Panc1 (cell line): ENCODE measurements at regions not wholly inside any gene's neighbourhood (a gene's known extent, or its start where the extent isn't known, plus 50 kb on each side); places are given as distances from the start of the nearest gene placed in this dataset.
"Not testable (repeated sequence)": the region's sequence is repeated elsewhere in the genome, so short reads cannot be mapped to it uniquely, and the experiment has no call there.

Experiments used
- ATAC-seq: fragments of 200-7000 bp; cut with Tn5 transposase; 2 replicates; pipeline ENCODE4 v1.9.1; 2020; ENCODE audit warnings: mild to moderate bottlenecking, moderate library complexity
- BruUV-seq: library from RNA; stranded (reverse); fragments of 400-500 nt; replicated peaks from 2 replicates; lab custom pipeline; 2021; lab: Mats Ljungman, UMichigan
- CTCF ChIA-PET: fragments of 300-600 bp; sonication (Branson Sonifier 250); formaldehyde crosslinking; loops from one replicate; lab custom pipeline; 2022; ENCODE audit warnings: antibody characterized with exemption; lab: Charles Lee
- POLR2A ChIA-PET: fragments of 300-600 bp; sonication (Branson Sonifier 250); formaldehyde crosslinking; loops from one replicate; lab custom pipeline; 2022; ENCODE audit warnings: antibody characterized with exemption; lab: Charles Lee
- DNase-seq: peaks from one replicate; pipeline ENCODE4 v3.0.0-alpha.2; 2010; ENCODE audit warnings: low read depth, low spot score
- H3K27ac ChIP-seq: 2 replicates; pipeline ENCODE4 v1.5.1; 2011; ENCODE audit warnings: mild to moderate bottlenecking, low read length, inconsistent platforms
- H3K27me3 ChIP-seq: fragments of 200-500 bp; sonication (Bioruptor generic); 2 replicates; pipeline ENCODE4 v1.6.0; 2014; ENCODE audit warnings: low read length, inconsistent platforms; ENCODE audit not compliant: control insufficient read depth, insufficient read depth
- H3K36me3 ChIP-seq: fragments of 200-500 bp; sonication (Bioruptor generic); 2 replicates; pipeline ENCODE4 v1.5.1; 2014; ENCODE audit warnings: inconsistent platforms, mild to moderate bottlenecking, low read length, moderate library complexity; ENCODE audit not compliant: control insufficient read depth, insufficient read depth
- H3K4me1 ChIP-seq: 2 replicates; pipeline ENCODE4 v1.5.1; 2011; ENCODE audit warnings: inconsistent platforms, mild to moderate bottlenecking, low read length, moderate library complexity; ENCODE audit not compliant: control insufficient read depth, insufficient read depth
- H3K4me3 ChIP-seq, 2 experiments: 2 replicates each; pipeline ENCODE4 v1.5.1; 2011 to 2012; ENCODE audit warnings: low read depth in 2 of 2, low read length in 2 of 2, mild to moderate bottlenecking in 2 of 2, inconsistent platforms in 1 of 2, moderate library complexity in 1 of 2
- H3K9me3 ChIP-seq: fragments of 200-500 bp; sonication (Bioruptor generic); 2 replicates; pipeline ENCODE4 v1.5.1; 2014; ENCODE audit warnings: low read depth, mild to moderate bottlenecking, inconsistent platforms, low read length, moderate library complexity; ENCODE audit not compliant: control insufficient read depth, insufficient read depth
- in situ Hi-C: cut with HindIII; loops from 2 replicates; pipeline ENCODE4 v1.10.0; 2016; ENCODE audit warnings: low sequenced_read_pairs, low pct_unique_long_range_greater_than_20kb
- intact Hi-C: fragments of 100-400 bp; cut with micrococcal nuclease; formaldehyde crosslinking; loops from one replicate; pipeline ENCODE4 v1.10.0; 2022; ENCODE audit not compliant: unreplicated experiment

GRCh38 chr16:33656394-33656793 lies 197.0 kb downstream of the TP53TG3F start:
- CTCF ChIA-PET, DNase-seq, in situ Hi-C loops, H3K36me3 ChIP-seq, POLR2A ChIA-PET, H3K9me3 ChIP-seq, H3K27me3 ChIP-seq, intact Hi-C loops, H3K4me1 ChIP-seq, BruUV-seq, H3K27ac ChIP-seq, H3K4me3 ChIP-seq: not testable (repeated sequence)
- ATAC-seq: peak; percentile 99

GRCh38 chr16:33657717-33658116 lies 198.3 kb downstream of the TP53TG3F start:
- H3K36me3 ChIP-seq, intact Hi-C loops, H3K4me1 ChIP-seq, DNase-seq, H3K9me3 ChIP-seq, H3K27me3 ChIP-seq, H3K4me3 ChIP-seq, ATAC-seq, BruUV-seq, H3K27ac ChIP-seq, in situ Hi-C loops, POLR2A ChIA-PET: not testable (repeated sequence)
- CTCF ChIA-PET: interaction anchor here (0.6 kb wide), 1 partner anchor 792 kb away, joined by 3 read pairs; no protein-coding TSS in a partner anchor

GRCh38 chr16:33680791-33681190 lies 221.4 kb downstream of the TP53TG3F start:
- H3K4me3 ChIP-seq, intact Hi-C loops, CTCF ChIA-PET: not testable (repeated sequence)

GRCh38 chr16:33700320-33700719 lies 240.9 kb downstream of the TP53TG3F start:
- BruUV-seq, POLR2A ChIA-PET, H3K27ac ChIP-seq: not testable (repeated sequence)

More at GRCh38 chr16:33680791-33681190, 221.4 kb downstream of the TP53TG3F start:
- in situ Hi-C loops, H3K27ac ChIP-seq, ATAC-seq, H3K36me3 ChIP-seq, POLR2A ChIA-PET, H3K27me3 ChIP-seq, DNase-seq, BruUV-seq, H3K9me3 ChIP-seq, H3K4me1 ChIP-seq: not testable (repeated sequence)

GRCh38 chr16:33706845-33707590 lies 247.6 kb downstream of the TP53TG3F start:
- ATAC-seq: peak; percentile 100
- not testable (repeated sequence) for H3K4me1 ChIP-seq

More at GRCh38 chr16:33700320-33700719, 240.9 kb downstream of the TP53TG3F start:
- ATAC-seq, H3K4me1 ChIP-seq, H3K9me3 ChIP-seq, H3K36me3 ChIP-seq, H3K27me3 ChIP-seq, in situ Hi-C loops, intact Hi-C loops, DNase-seq, H3K4me3 ChIP-seq, CTCF ChIA-PET: not testable (repeated sequence)

GRCh38 chr16:33707591-33707934 lies 248.2 kb downstream of the TP53TG3F start:
- peak; percentile 54; the same call in 1 of the 2 replicates for ATAC-seq
- intact Hi-C loops, H3K27me3 ChIP-seq, H3K9me3 ChIP-seq, in situ Hi-C loops, BruUV-seq, CTCF ChIA-PET, H3K36me3 ChIP-seq, H3K4me1 ChIP-seq, DNase-seq: not testable (repeated sequence)
- Histone ChIP-seq H3K27ac (peak overlapping the region; percentile 39; the same call in 1 of the 2 replicates), H3K4me3 (peak overlapping the region; percentile 61 to 69)
- POLR2A ChIA-PET: interaction anchor here (0.5 kb wide), 1 partner anchor 136 kb away, joined by 10 read pairs; no protein-coding TSS in a partner anchor

More at GRCh38 chr16:33706845-33707590, 247.6 kb downstream of the TP53TG3F start:
- H3K9me3 ChIP-seq, in situ Hi-C loops, DNase-seq, intact Hi-C loops, H3K36me3 ChIP-seq, CTCF ChIA-PET, H3K27me3 ChIP-seq: not testable (repeated sequence)
- Histone ChIP-seq H3K27ac (0 out of 2 replicates have a peak overlapping the region, but pooled peaks have one; percentile 39), H3K4me3 (peak overlapping the region; percentile 61 to 69)
- POLR2A ChIA-PET: interaction anchor here (0.5 kb wide), 1 partner anchor 135 kb away, joined by 10 read pairs; no protein-coding TSS in a partner anchor
- BruUV-seq: TSS peak; percentile 86
